Superior temporal gyrus (tissue), 1 donor: ENCODE measurements at regions not wholly inside any gene's neighbourhood (a gene's known extent, or its start where the extent isn't known, plus 50 kb on each side); places are given as distances from the start of the nearest gene placed in this dataset.

Experiments
- DNase-seq: peaks from one replicate; pipeline ENCODE4 v3.0.0-alpha.2; 2016; ENCODE audit errors: extremely low spot score

DNA sequence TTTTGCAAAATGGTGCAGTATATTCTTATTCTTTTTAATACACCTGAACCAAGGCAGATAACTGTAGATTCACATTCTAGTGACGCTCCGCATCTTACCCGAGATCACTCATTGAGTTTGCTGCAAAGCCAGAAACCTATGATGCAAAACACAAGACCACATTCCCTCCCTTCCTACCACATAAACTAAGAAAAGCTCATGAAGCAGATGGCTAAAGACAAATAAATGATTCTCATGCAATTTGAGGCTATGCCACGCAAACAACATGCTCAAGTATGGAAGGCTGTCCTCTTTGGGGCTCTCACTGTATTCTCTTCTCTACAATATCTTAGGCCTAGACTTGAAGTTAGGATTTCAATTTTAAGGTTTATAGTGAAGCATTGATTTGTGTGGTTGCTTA lies 95.0 kb upstream of the BMPER start:
- DNase-seq: no peak

DNA sequence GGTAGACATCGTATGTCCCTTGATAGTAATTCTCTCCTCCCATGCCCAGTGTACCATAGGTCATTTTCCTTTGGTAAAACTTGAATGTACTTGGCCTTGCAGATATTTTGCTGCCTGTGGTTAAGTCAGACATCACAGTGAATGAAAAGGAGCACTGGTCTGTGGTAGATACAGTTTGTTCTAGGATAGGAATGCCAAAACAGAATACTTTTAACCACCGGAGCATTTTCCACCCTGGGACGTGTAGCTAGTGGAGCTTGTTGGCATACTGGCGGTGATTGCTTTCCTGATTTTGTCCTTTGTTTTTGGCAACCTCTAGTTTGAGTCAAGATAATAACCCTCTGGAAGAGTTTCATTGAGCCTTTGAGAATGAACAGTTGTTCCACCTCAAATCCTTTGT lies 92.0 kb upstream of the BMPER start:
- no peak for DNase-seq

DNA sequence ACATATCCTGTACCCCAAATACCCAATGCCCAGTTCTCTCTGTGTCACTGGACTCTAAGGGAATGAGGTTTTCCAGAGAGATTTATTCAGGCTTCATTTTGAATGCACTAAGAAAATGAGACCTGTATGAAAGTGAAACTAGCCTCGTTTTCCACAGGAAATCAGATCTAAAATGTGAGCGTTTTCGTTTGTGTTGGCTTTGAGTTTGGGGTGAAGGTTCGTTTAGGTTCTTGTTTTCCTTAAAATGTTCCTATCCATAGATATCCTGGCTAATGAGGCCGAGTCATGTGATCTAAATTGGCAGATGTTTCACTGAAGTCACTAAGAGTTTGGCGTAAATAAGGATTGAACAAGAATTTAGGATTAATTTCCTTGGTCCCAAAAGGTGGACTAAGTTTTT lies 90.9 kb upstream of the BMPER start:
- DNase-seq: no peak

DNA sequence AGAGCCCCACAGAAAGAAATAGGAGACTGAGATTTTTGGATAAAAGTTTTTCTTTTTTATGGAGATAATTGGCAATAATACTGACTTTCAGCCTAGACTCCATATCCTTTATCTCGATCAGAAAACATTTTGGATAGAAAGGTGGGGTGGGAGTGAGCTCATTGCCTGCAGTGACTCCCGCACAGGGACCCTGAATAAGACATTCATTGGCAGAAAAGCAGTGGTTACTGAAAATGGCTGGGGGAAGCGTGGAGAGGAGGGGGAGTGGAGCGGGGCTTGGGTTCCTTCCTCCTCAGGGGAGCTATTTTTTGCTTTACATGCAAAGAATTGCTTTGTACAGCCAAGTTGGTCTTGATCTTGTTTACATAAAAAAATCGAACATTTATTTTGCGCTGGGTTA lies 90.4 kb upstream of the BMPER start:
- no peak for DNase-seq

DNA sequence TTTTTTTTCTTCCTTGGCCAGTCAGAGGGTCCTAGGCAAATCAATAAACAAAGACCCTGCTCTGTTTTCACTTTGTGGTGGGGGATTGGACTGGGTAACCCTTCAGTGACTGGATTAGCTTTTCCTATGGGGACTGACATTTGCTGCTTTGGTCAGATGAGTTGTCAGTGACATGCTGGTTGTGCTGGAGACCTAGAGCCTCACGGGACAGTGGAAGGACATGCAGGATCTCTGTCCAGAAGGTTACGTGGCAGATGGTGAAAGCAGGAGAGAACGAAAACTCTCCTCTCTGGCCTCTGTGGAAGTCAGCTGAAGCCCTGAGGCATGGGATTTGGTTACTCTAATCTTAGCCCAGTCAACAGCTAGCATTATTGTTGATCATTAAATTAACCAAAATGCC lies 90.0 kb upstream of the BMPER start:
- no peak for DNase-seq

DNA sequence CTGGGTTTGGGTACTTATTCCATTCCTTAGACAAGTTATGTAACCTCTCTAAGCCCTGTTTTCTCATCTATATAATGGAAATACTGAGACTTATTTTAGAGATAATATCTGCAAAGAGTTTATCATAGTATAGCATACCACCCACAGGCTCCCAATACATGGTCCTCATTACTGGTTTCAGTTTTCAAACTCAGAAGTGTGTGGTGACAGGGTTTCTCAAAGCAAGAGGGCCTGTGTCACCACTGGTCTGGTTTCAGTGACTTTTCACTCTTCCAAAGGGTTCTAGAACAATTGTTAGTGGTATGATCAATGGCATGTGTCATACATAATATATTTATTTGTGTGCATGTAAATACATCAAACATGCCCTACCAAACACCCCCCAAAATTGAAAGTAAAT lies 89.2 kb upstream of the BMPER start:
- DNase-seq: no peak

DNA sequence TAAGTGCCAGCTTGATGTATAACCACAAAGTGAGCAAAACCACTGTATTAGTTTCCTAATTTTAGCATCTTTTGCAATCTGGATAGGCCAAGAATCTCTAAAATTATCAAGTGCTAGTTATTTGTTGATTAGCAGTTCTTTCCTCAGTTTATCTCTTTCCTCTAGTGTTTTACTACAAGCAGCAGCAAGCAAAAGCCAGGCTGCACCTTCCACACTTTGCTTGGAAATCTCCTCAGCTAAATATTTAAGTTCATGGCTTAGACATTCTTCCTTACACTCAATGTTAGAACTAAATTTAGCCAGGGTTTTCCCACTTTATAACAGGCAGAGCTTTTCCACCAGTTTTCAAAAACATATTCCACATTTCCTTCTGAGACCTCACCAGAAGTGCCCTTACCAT lies 85.7 kb upstream of the BMPER start:
- DNase-seq: no peak

DNA sequence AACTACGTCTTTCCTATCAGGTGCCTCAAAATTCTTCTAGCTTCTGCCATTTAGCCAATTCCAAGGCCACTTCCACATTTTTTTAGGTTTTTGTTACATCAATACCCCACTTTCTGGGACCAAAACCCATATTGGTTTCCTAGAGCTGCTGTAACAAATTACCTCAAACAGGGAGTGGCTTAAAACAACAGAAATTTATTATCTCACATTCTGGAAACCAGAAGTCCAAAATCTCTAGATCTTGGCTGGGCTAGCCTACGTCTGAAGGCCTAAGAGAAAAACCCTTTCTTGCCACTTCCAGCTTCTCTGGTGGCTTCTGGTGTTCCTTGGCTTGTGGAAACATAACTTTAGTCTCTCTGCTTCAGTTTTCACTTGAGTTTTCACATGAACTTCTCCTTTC lies 85.1 kb upstream of the BMPER start:
- DNase-seq: no peak

DNA sequence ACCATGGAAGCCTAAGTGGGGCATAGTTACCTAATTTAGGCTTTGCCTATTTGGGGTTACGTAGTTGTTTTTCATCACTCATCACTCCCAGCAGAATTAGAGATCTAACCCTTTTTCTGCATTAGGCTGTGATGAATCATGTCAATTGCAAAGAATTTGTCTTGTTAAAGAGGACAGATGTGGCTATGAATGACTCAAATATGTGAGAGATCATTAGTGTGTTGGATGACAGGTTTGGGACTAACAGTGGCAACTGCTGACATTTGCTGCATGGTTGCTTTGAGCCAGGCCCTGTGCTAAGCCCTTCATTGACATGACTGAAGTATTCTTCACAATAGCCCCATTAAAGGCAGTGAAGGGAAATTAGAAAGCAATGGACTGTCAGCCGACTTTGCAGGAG lies 83.4 kb upstream of the BMPER start:
- no peak for DNase-seq

DNA sequence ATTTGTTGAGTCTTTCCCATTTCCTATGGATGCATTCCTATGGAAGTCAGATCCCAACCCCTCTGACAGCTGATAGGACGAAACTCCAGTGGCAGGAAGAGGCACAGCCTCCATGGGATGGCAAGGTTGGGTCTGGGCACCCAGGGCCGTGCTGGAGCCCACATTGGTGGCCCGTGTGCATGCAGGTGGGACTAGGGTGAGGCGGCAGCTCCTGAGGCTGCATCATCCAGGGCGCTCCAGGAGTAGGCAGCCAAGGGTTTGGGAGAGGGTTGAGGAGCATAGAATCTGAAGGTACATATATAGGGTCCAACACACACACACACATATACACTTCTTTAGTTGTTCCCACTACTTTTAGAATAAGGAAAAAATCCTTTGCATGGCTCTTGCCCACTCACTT lies 81.4 kb upstream of the BMPER start:
- no peak for DNase-seq

DNA sequence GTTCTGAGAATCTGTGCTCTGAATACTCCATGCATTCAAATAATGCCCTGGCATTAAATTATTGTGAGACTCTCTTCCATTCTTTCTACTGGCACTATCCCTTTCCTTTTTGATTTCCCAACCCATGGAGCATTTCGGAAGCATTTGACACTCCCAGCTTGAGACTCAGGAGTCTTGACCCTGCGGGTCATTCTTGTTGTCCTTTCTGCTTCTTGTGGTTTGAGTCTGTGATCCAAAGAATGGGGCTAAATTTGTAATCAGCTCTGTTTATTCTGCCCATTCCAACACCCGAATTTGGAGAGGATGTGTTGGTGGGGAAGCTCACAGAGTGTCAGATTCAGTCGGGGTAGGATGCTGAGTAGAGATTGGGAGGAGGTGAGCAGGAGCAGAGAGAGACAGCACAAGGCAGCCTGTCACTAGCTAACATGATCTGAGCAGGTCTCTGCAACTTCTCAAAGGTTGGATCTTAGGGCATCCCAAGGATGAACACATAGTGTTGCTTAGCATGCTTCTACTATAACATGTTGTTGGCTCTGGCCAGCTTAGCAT lies 80.4 kb upstream of the BMPER start:
- no peak for DNase-seq

DNA sequence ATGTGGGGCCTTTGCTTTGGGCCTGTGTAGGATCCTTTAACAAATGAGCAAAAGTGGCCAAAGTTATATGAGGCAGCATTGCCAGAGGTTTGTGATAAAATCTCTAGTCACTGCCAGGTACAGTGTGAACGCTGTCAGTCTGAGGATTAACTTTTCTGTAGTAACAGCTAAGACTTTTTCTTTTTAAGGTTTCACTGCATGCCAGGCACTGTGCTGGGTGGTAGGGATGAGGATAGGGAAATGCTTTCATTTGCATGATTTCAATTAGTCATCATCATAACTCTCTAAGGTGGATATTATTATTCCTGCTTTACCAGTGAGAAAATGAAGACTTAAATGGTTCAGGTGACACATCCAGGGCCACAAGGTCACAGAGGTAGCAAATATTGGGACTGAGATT lies 79.7 kb upstream of the BMPER start:
- no peak for DNase-seq

DNA sequence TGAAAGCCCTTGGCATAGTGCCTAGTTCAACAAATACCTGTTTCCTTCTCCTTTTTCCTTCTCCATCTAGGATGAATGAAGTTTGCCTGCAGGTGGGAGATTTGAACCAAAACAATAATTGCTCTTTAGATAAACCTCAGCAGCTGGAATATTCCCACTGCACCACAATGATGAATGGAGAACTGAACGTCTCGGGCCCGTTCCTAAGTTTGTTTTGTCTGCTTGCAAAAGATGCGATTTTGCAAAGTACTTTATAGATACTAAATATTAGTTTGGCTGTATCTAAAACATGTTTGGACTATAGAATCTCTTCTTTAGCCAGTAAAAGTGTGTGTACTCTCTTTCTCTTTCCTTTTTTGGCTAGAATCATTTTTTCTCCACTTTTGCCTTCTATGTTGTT lies 75.8 kb upstream of the BMPER start:
- no peak for DNase-seq

DNA sequence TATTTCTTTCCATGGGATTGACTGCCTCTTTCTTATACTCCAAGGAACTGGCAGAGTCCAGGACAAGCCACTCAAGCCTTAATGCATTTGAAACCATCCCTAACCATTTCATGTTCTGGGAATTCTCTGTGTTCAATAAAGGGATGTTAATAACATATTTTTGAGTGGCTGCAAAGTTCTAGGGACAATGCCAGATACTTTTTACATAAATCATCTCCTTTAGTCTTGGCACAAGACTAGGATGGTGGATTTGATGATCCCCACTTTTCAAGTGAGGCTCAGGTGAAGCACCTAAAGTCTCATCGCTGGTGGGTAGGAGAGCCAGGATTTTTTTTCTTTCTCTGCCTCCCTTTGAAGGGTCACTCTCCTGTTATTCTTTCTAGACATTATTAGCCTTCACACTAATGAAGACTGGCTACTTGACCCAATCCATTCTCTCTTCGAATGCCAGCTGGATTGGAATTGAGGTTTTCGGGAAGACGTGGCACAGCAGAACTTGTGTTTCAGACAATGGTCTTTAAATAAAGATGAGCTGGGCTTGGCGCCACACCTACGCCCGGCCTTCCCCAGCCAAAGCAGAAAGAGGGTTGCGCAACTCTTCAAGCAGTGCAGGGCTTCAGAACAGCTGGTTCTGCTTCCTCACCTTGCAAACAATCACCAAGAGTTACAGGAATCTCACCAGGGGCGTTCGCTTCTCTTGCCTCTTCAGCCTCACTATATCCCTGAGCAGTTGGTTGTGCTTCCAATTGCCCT lies 73.8 kb upstream of the BMPER start:
- no peak for DNase-seq

DNA sequence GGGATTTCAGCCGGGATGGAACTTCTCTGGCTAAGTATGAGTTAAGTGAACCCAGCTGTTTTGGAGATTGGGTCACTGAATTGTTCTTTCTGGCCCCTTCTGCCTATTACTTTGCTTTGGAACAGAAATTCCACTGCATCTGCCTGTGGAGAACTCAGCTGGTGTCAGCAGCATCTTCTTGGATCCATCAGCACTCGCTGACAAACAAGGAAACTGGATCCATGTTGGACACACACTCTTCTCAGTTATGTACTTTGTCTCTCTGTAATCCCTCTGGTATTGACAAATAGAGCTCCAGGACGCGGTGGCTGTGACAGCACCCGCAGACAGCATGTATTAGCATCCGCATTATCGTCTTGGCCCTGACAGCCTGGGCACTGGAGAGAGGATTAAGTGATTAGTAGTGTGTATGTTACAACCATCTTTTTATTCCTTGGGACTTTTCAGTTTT lies 73.0 kb upstream of the BMPER start:
- no peak for DNase-seq

DNA sequence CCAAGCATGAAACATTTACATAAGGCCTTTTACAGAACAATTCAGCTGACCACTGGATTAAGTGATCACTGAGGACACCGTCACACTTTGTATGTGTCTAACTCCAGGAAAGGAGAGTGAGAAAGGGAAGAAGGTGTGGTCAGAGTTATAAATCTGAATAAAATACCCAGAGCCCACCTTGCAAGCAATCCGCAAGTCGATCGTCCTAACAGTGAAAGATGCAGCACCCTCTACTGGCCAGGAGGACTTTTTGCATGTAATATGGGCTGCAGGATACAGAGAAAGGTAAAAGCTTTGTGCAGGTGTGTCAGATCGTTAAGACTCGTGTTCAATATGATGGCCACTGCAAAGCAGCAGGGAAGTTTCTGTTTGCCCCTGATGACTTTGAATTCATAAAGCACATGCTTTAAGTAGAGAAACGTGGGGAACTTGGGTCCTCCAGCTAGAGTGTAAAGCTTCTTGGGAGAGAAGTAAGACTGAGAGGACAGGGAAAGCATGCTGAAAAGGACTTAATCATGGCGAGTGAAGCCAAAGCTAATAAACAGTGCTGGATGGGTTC lies 68.5 kb upstream of the BMPER start:
- no peak for DNase-seq

DNA sequence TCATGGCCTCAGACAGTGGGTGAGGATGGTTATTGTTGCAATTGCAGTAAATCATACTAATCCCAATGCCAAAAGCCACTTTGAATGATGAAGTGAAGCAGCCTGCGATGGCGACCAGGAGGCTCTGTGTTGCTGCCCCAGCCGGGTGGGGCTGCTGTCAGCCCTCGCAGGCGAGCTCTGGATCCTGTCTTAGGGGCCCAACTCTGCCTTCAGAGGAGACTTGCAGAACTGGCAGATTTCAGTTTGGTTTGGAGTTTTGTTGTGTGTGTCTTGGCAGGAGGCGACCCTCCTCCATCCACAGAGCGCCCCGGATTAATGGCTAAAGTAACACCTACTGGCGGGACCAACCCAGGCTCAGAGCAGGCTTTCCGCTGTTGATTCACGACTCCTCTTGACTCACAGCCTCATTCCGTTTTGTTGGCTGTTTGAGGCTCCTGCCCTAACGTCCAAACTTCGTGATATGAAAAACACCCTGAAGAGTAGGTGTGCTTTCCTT lies 67.9 kb upstream of the BMPER start:
- no peak for DNase-seq

DNA sequence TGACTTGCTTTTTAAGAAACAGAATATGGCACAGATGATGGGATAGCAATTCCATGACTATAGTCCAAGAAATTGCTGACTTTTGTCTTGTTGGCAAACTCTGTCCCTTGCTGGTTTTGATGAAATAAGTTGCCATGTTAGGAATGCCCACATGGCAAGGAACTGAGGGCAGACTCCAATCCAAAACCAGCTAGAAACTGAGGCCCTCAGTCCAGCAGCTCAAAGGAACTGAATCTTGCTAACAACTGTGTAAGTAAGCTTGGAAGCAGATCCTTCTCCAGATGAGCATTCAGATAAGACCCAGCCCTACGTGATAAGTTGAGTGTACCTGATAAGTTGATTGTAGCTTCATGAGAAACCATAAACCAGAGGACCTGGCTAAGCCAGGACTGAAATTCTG lies 64.3 kb upstream of the BMPER start:
- DNase-seq: no peak

DNA sequence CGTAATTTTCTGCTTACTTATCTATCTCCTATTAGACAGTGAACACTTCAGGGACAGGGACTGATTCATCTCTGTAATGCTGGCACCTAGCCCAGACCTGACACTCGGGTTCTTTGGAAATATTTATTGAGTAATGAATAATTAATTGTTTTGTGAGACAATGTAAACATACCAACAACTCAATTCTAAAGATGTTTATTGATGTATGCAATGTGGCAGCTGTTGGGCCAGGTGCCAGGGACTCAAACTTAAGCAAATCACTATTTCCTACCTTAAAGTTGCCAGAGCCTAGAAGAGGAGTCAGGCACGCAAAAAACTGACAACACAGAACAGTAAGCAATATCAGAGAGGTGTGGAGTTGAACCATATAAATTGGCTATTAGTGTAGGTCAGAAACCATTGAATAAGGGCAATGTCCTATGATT lies 63.6 kb upstream of the BMPER start:
- no peak for DNase-seq

DNA sequence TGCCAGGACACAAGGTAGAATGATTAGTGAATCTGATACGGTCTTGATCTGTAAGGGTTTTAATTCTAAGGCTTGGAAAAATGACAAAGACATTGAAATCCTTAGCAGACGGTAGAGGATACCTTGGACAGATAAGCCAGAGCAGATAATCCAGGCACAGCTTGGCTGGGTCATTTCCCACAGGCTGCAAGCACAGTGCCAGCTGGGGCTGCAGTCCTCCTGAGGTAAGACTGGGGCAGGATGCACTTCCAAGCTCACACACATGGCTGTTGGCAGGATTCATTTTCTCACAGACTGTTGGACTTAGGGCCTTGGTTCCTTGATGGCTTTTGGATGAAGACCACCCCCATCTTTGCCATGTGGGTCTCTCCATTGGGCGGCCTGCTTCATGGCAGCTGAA lies 63.2 kb upstream of the BMPER start:
- DNase-seq: no peak

DNA sequence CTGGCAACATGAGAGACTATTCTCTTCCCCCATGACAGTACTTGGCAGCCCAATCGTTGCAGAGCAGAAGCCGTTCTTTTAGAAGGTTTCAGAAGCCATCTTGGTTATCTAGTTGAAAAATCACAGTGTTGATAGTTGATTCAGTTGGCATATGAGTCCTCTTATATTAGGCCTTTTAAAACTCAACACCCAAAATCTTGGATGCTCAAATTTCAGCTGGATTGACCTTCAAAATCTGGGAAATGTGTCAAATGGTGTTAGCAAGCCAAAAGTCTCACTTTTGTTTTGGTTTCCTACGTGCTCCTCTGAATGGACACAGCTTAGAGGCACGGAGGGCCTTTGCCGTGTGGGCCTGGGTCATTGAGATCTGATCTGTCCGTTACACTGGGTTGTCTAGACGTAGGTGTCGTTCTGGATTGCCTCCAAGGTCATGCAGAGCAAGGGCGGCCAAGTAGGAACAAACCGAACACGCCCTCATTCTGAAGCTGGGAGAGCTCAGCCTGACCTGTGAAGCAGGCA lies 59.3 kb upstream of the BMPER start:
- DNase-seq: no peak

DNA sequence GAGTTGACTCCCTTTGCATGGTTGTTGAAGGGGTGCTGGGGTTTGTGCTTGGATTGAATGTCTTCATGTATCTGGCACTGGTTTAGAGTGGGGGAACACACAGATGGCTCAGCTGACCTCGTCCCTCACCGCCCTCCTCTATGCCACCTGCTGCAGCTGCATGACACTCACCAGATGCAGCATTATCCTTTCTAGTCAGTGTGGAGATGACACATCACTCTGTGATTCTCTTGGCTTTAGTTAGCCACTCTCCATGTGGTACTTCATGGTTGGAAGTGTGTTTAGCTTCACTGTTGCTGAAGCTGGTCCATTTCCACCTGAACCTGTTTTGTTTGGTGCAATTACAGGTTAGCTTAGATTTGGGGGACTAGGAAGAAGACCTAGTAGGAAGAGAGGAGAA lies 56.3 kb upstream of the BMPER start:
- DNase-seq: no peak

DNA sequence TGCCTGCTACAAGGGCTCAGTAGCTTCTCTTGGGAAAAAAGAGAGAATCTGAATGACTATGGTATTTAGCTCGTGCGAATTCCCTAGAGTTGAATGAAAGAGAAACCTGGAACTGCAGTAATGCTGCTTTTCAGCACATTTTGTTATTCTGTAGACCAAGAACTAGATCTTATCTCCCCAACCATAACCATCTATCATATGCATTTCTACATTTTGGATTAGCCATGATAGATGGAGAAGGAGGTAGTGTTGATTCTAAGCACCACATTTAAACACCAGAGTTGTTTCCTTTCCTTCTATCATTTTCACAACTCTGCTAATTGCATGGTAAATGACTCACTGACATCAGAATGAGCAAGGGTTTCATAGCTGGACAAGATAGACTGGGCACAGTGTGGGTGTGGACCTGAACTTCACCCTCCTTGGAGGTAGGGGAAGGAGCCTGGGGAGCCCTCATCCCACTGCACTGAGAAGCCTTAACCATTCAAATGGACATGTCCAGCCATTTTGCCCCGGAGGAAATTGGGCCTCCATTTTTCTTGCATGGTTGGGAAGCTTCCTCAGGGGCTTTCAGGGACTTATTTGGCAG lies 55.3 kb upstream of the BMPER start:
- no peak for DNase-seq
